Sigmoid colon (tissue), 3 donors: ENCODE measurements at regions not wholly inside any gene's neighbourhood (a gene's known extent, or its start where the extent isn't known, plus 50 kb on each side); places are given as distances from the start of the nearest gene placed in this dataset.

Source experiments
- POLR2A ChIP-seq, 2 donors: fragments of 450-650 bp; IDR thresholded peaks; one replicate each; pipeline ENCODE4 v1.6.1; 2016; ENCODE audit warnings: antibody characterized with exemption in 2 of 2, mild to moderate bottlenecking in 2 of 2, moderate library complexity in 2 of 2
- TF ChIP-seq, protein P1 (sequence below), 4 experiments: fragments of 450-650 bp in 3 of 4; fragments of 200-600 bp in 1 of 4; IDR thresholded peaks; one replicate each; pipeline ENCODE4 v1.5.1; 2016 to 2019; ENCODE audit warnings: antibody characterized with exemption in 4 of 4, mild to moderate bottlenecking in 3 of 4, moderate library complexity in 2 of 4

DNA sequence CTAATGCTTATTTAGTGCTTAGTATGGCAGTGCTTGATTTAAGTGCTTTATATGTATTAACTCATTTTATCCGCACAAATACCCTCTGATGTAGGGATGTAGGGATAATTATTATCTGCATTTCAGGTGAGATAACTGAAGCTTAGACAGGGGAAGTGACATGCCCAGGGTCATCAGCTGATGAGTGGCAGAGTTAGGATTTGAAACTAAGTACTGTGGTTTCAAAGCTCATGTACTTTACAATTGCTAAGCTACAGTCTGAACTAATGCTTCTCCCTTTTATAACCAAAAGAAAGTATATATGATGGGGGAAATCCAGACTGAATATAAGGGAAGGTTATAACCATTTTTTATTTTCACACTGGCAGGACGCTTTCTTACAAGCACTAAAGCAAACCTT lies 229.6 kb upstream of the NAV3 start:
- TF ChIP-seq, protein P1, sequence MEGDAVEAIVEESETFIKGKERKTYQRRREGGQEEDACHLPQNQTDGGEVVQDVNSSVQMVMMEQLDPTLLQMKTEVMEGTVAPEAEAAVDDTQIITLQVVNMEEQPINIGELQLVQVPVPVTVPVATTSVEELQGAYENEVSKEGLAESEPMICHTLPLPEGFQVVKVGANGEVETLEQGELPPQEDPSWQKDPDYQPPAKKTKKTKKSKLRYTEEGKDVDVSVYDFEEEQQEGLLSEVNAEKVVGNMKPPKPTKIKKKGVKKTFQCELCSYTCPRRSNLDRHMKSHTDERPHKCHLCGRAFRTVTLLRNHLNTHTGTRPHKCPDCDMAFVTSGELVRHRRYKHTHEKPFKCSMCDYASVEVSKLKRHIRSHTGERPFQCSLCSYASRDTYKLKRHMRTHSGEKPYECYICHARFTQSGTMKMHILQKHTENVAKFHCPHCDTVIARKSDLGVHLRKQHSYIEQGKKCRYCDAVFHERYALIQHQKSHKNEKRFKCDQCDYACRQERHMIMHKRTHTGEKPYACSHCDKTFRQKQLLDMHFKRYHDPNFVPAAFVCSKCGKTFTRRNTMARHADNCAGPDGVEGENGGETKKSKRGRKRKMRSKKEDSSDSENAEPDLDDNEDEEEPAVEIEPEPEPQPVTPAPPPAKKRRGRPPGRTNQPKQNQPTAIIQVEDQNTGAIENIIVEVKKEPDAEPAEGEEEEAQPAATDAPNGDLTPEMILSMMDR (IDR thresholded peaks at IDR 0.05): no peak
- no peak for TF ChIP-seq POLR2A (IDR thresholded peaks at IDR 0.05)
